GM21367 (cell line): ENCODE measurements at regions not wholly inside any gene's neighbourhood (a gene's known extent, or its start where the extent isn't known, plus 50 kb on each side); places are given as distances from the start of the nearest gene placed in this dataset.
"Not testable (repeated sequence)": the region's sequence is repeated elsewhere in the genome, so short reads cannot be mapped to it uniquely, and the experiment has no call there.

ENCODE experiments used
- ATAC-seq: cut with Tn5 transposase; IDR thresholded peaks from one replicate; pipeline ENCODE4 v1.9.1; 2021; ENCODE audit not compliant: unreplicated experiment

- no peak for ATAC-seq
Observed at GRCh38 chr2:145555360-145555759, 1035.4 kb upstream of the ZEB2 start.

- ATAC-seq: no peak
Observed at GRCh38 chr2:145551686-145552085, 1031.8 kb upstream of the ZEB2 start.

GRCh38 chr2:145548479-145548878 is 1028.6 kb upstream of the ZEB2 start:
- no peak for ATAC-seq

- ATAC-seq: no peak
Observed at GRCh38 chr2:145547620-145548019, 1027.7 kb upstream of the ZEB2 start.

GRCh38 chr2:145546091-145546490 is 1026.2 kb upstream of the ZEB2 start:
- no peak for ATAC-seq

- no peak for ATAC-seq
Observed at GRCh38 chr2:145543856-145544255, 1023.9 kb upstream of the ZEB2 start.

- no peak for ATAC-seq
Observed at GRCh38 chr2:145543155-145543554, 1023.2 kb upstream of the ZEB2 start.

GRCh38 chr2:145541028-145541427 is 1021.1 kb upstream of the ZEB2 start:
- no peak for ATAC-seq

GRCh38 chr2:145538661-145539350 is 1018.9 kb upstream of the ZEB2 start:
- no peak for ATAC-seq

GRCh38 chr2:145530653-145531052 is 1010.7 kb upstream of the ZEB2 start:
- ATAC-seq: no peak

GRCh38 chr2:145524836-145525235 is 1004.9 kb upstream of the ZEB2 start:
- no peak for ATAC-seq

- ATAC-seq: no peak
Observed at GRCh38 chr2:145524303-145524702, 1004.4 kb upstream of the ZEB2 start.

GRCh38 chr2:145519254-145519653 is 999.3 kb upstream of the ZEB2 start:
- not testable (repeated sequence) for ATAC-seq

GRCh38 chr2:145511946-145512345 is 992.0 kb upstream of the ZEB2 start:
- no peak for ATAC-seq

GRCh38 chr2:145503511-145503910 is 983.6 kb upstream of the ZEB2 start:
- ATAC-seq: no peak

- ATAC-seq: no peak
Observed at GRCh38 chr2:145501920-145502319, 982.0 kb upstream of the ZEB2 start.

GRCh38 chr2:145495590-145495989 is 975.7 kb upstream of the ZEB2 start:
- ATAC-seq: no peak

- no peak for ATAC-seq
Observed at GRCh38 chr2:145494441-145494840, 974.5 kb upstream of the ZEB2 start.

GRCh38 chr2:145488571-145488970 is 968.7 kb upstream of the ZEB2 start:
- ATAC-seq: no peak

GRCh38 chr2:145484448-145485097 is 964.7 kb upstream of the ZEB2 start:
- no peak for ATAC-seq

- no peak for ATAC-seq
Observed at GRCh38 chr2:145483854-145484253, 963.9 kb upstream of the ZEB2 start.

GRCh38 chr2:145481334-145481922 is 961.5 kb upstream of the ZEB2 start:
- ATAC-seq: no peak
